Head of caudate nucleus (tissue), 42 donors: ENCODE measurements at regions not wholly inside any gene's neighbourhood (a gene's known extent, or its start where the extent isn't known, plus 50 kb on each side); places are given as distances from the start of the nearest gene placed in this dataset.
A peak's percentile ranks its signal among the peaks of the same experiment; 100 is the strongest.
"Not testable (repeated sequence)": the region's sequence is repeated elsewhere in the genome, so short reads cannot be mapped to it uniquely, and the experiment has no call there.

Source experiments
- DNase-seq, 42 donors: peaks; one replicate each; pipeline versions ENCODE4 v3.0.0 to v3.0.0-alpha.2; 2020 to 2021; ENCODE audit warnings: mixed read lengths in 7 of 42
- intact Hi-C: fragments of 100-400 bp; cut with DNase I; formaldehyde crosslinking; loops from one replicate; pipeline ENCODE4 v1.15.0; 2022

DNA sequence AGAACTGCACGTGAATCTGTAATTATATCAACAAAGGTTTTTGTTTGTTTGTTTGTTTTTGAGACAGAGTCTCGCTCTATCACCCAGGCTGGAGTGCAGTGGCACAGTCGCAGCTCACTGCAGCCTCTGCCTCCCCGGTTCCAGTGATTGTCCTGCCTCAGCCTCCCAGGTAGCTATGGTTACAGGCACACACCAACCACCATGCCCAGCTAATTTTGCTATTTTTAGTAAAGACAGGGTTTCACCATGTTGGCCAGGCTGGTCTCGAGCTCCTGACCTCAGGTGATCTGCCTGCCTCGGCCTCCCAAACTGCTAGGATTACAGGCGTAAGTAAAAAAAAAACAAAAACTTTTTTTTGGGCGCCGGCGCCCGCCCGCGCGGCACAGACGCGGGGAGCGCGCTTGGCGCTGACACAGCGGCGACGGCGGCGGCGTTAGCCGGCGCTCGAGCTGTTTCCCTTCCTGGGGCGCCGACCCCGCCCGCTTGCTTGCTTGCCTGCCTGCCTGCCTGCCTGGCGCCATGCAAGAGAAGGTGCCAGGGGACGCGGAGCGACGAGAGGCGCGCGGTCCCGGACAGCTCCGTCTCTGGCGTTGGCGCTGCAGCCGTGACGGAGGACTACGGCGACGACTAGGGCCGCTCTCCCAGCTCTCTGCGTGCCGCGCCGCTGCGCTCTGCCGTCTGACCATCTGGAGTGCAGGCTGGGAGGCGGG lies 171.4 kb upstream of the NUPR2 start:
- intact Hi-C loops, result no loop called here
- peak in 37 of 42 donors; percentile 7 to 68 (median 44) for DNase-seq

DNA sequence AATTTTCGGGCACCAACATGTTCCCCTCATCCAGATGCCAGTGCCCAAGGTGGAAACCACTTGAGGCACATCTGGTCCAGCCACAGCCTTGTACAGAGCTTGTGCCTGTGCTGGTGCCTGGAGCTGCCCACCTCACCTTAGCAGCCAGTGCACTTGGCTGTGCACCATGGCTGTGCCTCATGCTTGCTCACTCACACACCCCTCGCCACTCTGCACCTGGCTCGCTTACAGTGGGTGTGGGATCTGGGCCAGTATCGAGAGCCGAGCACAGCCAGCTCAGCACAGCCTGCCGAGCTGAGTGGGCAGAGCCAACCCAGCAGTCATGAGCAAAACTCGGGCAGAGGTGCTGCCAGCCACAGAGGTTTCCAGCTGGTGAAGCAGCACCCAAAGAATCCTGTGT lies 139.9 kb upstream of the NUPR2 start:
- DNase-seq, result peak in 1 of 42 donors; percentile 9
- intact Hi-C loops, result no loop called here

DNA sequence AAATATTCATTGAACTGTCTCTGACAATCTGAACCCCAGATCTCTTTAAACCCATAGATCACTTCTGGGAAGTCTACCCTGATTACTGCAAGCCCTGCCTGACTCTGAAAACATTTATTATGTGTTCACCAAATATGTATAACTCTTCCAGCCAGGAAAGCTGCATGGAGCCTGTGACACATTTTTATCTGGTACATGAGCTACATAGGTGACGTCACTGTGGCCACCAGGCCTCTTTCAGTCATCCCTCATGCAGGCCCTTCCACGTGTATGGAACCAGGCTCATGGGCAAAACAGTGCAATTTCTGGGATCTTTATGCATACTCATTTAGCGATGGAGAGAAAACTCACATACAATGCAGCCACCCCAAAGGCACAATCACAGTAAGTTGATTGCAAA lies 133.9 kb upstream of the NUPR2 start:
- DNase-seq, result no peak
- intact Hi-C loops, result no loop called here

DNA sequence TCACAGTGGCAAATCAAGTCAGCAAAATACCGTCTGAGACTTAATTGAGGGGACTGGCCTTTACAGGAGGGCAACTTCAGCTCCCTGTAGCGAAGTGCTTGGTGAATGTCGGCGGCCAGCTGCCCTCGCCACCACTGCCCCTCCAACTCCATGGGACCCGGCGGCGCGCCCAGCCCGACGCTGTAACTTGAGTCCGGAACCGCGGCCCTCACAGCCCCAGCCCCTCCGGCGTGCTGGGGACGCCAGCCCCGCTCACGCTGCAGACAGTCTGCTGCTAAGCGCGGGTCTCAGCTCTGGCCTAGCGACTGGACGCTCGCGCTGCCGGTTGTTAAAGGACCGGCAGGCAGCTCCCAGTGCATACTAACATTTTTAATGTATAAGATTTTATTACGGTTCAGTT lies 113.4 kb upstream of the NUPR2 start:
- DNase-seq, result no peak
- intact Hi-C loops, result no loop called here

DNA sequence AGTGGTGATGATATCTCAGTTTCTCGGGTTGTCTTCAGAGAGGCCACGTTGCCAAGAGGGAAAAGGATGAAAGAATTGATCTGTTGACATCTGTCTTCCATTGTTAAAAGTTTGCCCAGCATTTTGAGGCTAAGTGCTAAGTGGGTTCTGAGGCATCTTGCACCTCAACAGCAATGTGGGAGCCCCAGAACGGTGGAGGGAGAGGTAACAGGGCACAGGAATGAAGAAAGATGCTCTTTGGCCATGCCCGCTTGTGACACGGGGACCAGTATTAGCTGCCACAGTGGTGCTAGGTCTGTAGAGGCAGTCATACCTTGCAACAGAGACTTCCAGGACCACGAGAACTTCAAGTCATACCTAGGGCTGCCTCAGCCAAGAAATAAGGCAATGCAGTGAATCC lies 106.6 kb upstream of the NUPR2 start:
- intact Hi-C loops, result no loop called here
- no peak for DNase-seq

DNA sequence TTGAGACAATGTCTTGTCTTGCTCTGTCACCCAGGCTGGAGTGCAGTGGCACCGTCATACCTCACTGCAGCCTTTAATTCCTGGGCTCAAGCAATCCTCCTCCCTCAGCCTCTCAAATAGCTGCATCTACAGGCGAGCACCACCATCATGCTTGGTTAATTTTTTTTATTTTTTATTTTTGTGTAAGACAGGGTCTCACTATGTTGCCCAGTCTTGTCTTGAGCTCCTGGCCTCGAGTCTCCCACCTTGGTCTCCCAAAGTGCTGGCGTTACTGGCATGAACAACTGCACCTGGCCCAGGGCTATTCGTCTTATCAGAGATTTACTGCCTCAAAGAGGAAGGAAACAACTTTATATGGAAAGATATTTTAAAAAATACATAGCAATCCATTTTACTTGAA lies 102.8 kb upstream of the NUPR2 start:
- DNase-seq, result no peak
- intact Hi-C loops, result no loop called here

DNA sequence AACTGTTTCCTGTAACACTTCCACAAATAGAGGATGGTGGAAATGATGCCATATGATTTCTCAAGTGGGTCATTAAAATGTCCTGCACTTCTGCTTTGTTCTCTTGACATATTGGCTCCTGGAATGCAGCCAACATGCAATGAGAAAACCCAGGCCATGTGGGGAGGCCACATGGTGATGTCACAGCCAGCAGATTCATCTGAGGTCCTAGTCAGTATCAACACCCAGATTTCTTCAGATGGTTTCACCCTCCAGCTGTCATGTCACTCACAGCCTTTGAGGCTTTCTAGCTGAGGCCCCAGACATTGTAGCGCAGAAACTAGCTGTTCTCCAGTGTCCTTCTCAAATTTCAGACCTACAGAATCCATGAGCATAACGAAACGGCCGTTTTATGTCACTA lies 102.3 kb upstream of the NUPR2 start:
- intact Hi-C loops, result no loop called here
- peak in 8 of 42 donors; percentile 2 to 45 (median 19) for DNase-seq

DNA sequence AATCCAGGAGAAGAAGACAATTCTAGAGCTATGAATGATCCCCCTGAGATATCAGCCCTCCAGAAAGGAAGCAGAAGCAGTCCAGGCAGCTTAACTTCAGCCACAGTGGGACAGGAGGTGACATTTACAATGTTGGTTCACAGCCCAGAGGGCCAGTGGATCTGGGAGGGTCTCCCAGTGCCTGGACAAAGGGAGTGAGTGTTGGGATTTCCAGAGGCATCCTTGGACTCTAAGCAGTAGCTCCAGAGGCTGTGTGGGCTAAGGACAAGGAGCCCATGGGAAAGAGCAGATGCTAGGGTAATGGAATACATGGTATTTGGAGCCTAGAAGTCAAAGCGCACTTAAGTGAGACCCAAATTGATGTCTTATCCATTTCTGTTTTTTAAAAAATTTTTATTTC lies 97.4 kb upstream of the NUPR2 start:
- intact Hi-C loops, result no loop called here
- DNase-seq, result no peak

DNA sequence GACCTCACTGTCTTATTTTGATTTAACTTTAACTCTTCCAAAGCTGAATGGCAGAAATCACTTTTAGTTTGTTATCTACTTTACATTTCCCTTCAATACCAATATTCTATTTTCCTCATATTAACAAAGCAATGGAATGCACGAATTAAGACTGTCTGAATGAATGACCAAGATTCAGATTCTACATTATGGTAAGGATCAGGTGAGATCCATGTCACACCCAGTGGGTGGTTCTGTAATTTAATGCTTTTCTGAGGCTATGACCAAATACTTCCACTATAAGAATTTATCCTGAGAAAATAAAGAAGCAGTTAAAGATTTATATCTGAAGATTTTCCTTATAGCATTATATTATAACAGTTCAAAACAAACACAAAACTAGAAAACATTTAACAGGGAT lies 90.2 kb upstream of the NUPR2 start:
- intact Hi-C loops, result no loop called here
- no peak for DNase-seq

DNA sequence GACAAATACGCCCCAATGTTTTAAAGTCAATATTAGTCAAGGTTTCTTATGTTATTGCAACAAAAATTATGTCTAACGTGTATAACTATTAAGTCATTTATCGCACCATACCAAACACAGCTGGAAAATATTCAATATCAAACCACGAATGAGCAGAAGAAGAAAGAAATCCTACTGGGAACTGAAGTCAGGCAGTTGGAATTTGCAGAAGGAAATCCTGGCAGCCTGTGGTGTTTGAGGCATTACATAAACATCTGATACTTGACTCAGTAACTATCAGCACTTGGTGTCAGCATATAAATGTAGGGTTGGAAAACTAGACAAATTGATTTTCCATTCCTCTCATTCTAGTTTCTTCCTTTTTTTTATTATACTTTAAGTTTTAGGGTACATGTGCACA lies 83.4 kb upstream of the NUPR2 start:
- intact Hi-C loops, result no loop called here
- DNase-seq, result no peak

DNA sequence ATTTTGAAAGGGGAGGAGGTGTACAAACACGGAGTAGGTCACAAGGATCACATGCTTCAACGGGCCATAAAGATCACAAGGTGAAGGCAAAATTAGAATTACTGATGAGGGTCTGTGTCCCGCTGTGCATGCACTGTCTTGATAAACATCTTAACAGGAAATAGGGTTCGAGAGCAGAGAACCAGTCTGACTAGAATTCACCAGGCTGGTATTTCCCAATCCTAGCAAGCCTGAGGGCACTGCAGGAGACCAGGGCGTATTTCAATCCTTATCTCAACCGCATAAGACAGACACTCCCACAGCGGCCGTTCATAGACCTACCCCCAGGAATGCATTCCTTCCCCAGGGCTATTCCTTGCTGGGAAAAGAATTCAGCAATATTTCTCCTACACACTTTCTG lies 80.0 kb upstream of the NUPR2 start:
- DNase-seq, result peak in 1 of 42 donors; percentile 7
- intact Hi-C loops, result not testable (repeated sequence)

DNA sequence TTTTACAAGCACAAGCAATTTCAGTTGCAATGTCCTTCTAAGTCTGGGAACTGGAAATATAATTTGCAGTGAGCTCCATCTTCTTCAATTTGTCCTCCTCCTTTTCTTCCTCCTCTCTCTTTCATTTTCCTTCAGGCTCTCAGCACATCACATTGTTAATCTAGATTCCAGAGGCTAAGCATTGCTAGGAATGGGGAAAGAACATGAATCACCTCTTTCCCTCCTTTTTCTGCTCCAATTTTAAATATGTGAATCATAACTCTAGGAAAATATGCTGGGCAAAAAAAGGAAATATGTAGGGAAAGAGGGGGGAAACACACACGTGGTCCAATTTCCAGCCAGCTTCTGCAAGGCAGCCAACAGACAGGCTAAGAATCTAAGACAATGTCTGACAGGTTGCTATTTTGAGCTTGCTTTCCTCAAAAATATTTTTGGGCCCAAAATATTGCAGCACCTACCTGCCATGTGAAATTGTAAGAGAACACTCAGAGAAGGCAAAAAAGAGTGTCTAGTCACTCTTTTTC lies 72.7 kb upstream of the NUPR2 start:
- DNase-seq, result peak in 24 of 42 donors; percentile 10 to 73 (median 26)
- intact Hi-C loops, result no loop called here

DNA sequence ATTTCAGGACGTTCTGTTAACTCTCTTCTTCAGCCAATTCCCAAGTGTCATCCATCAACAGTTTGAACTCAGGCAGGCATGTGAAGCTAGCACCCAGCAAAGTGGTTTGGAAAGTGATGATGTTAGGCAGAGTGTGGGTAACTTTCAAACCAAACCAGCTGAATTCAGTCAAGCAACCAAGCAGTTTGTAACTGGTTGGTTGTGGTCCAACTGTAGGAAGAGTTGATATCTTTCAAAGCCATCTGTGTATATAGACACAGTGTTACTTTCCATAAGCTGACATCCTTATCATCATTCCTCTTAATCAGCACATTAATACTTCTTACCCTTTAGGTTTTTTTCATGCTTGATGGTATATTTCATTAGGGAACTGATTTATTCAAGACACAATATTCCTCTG lies 72.2 kb upstream of the NUPR2 start:
- peak in 1 of 42 donors; percentile 10 for DNase-seq
- intact Hi-C loops, result no loop called here

DNA sequence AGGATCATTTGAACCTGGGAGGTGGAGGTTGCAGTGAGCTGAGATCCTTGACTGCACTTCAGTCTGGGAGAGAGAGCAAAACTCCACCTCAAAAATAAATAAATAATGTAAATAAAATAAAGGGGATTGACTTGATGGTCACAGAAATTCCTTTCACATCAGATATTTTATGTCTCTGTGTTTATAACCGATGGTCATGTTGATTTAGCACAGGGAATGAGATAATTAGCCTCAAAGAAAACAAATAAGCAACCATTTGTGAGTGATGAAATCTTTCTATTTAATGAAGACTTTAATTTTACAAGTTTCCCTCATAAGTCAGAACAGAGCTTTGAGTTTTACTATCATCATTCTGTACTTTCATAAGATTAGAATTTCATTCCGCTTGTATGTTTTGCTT lies 64.8 kb upstream of the NUPR2 start:
- DNase-seq, result no peak
- intact Hi-C loops, result no loop called here

DNA sequence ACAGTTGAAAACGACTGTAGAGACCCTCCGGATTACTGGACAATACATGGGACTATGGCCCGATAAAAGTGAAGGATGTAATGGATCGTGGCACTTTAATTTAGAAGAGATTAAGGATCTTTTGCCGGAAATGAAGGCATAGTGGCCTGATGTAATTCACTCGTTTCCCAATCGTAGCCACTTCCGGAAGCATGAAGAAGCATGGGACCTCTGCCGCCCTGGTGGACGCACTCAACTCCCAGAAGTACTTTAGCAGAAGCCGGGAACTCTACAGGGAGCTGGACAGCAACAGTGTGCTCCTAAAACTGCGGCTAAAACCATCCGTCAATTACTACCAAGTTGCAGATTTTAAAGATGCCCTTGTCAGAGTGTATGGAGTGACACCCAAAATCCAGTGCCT lies 59.6 kb upstream of the NUPR2 start:
- intact Hi-C loops, result no loop called here
- DNase-seq, result no peak

DNA sequence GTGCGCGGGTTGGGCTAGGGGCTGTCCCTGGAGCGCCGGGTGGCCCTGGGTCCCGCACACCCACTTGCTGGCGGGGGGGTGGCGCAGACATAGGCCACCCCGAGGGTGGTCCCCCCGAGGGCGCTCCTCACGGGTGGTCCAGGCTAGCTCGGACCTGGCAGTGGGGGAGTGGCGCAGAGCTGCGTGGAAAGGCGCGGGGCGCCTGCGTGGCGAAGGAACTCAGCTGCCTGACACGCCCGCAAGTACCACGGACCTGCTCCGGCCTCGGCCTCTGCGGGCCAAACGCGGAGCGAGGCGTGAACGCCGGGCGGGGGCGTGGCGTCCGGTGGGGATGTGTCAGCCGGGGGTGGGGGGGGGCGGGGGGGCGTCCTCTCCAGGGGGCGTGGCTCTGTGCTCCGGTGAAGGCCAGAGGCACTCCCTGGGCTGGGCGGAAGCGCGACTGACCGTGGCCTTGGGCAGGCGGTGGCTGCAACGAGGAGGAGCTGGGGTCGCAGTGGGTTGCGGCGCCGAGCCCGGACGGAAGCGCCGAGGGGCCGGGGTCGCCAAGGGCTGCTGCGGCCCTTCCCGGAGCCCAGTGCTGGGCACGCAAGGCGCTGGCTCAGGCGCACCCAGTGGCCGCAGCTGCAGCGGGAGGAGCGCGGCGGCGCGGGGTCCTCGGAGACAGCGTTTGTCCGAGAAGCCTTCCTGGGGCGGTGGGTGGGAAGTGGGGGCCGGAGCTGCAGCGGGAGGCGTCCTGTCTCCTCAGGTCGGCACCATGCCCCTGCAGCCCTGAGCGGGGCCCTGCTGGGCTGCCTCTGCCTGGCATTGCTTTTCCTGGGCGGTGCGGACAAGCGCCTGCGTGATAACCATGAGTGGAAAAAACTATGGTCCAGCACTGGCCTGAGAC lies 58.9 kb upstream of the NUPR2 start:
- intact Hi-C loops, result no loop called here
- peak in 13 of 42 donors; percentile 2 to 42 (median 11) for DNase-seq

DNA sequence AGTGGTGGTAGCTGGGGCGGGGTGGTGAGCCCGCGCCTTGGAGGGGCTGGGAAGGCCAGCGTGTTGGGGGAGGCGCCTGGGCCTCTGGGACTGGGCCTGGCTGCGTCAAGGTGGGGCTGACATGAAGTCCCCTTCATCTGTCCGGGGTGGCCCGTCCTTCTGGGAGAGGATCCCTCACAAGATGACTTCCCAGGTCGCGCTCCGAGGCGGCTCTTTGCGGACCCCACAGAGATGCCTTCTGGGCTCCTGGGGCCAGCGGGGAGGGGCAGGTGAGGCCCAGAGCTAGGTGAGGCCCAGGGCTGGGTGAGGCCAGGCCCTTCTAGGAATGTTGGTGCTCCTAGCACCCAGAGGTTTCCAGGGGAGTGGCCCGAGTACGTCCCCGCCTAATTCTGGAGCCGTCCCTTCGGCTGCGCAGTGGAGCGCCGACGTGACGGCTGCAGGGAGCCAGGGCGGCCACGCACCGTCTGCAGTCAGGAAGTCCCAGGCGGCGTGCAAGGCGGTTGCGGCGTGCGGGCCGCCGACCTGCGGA lies 58.2 kb upstream of the NUPR2 start:
- intact Hi-C loops, result no loop called here
- no peak for DNase-seq
